ENCODE measurements at regions not wholly inside any gene's neighbourhood (a gene's known extent, or its start where the extent isn't known, plus 50 kb on each side); places are given as distances from the start of the nearest gene placed in this dataset.

- no peaks in the 10 kb centered on the region for H4K20me1 ChIP-seq (replicated peaks; ENCODE audit: control insufficient read depth, extremely low read depth, insufficient read depth, low read length)
- H3K79me2 ChIP-seq (ENCODE audit: control insufficient read depth, insufficient read depth, low read length) = no peaks in the 10 kb centered on the region
- dilution Hi-C loops (cut with MboI; ENCODE audit: extremely low pct_ligation_motif_present, low sequenced_read_pairs) (no loop called here), intact Hi-C loops (cut with micrococcal nuclease) (no loop called here)
- H3K9me3 ChIP-seq (replicated peaks; ENCODE audit: control insufficient read depth, insufficient read depth, low read length) = no peaks in the 10 kb centered on the region
- no peak overlapping the region for H3K4me2 ChIP-seq (ENCODE audit: insufficient read depth, low read length)
- H3K27ac ChIP-seq (ENCODE audit: insufficient read depth, low read depth, low read length) = no peak overlapping the region
- no peaks in the 10 kb centered on the region for H3K4me1 ChIP-seq (ENCODE audit: control insufficient read depth, extremely low read depth, insufficient read depth, low read length)
- H3K27me3 ChIP-seq (ENCODE audit: control insufficient read depth in 2 of 2, insufficient read depth in 2 of 2, low read length in 2 of 2) = no peaks in the 10 kb centered on the region
- H3K9ac ChIP-seq (replicated peaks; ENCODE audit: extremely low read depth, insufficient read depth, low read length) = no peak overlapping the region
- ChIA-PET POLR2A (no interaction called here), CTCF (no interaction called here)
- TF ChIP-seq EZH2 (IDR thresholded peaks at IDR 0.05; ENCODE audit: borderline replicate concordance, low read depth, low read length, severe bottlenecking) = peak; percentile 31
- no peak for TF ChIP-seq GATA2 (IDR thresholded peaks at IDR 0.05; ENCODE audit: insufficient read depth, insufficient read length, low read depth, low read length)
- no peak overlapping the region for H2AFZ ChIP-seq (ENCODE audit: low read depth, low read length)
- no peaks in the 10 kb centered on the region for H3K36me3 ChIP-seq (ENCODE audit: control insufficient read depth in 2 of 2, extremely low read depth in 1 of 2, insufficient read depth in 2 of 2, low read length in 2 of 2)
- FAIRE-seq = no peak
- no peaks in the 10 kb centered on the region for H3K9me1 ChIP-seq (replicated peaks; ENCODE audit: control insufficient read depth, extremely low read depth, insufficient read depth, low read length)
- no peak for DNase-seq (ENCODE audit: low read depth, low spot score)
- BruUV-seq (replicated peaks) = no TSS peak
- no peak overlapping the region for H3K4me3 ChIP-seq (replicated peaks in 1 of 3; ENCODE audit: insufficient read depth in 1 of 3, low read depth in 1 of 3, low read length in 3 of 3)
These were observed 90.7 kb downstream of the UNCX start for GRCh38 chr7:1323178-1324027.

GRCh38 chr7:1324028-1324900, 91.6 kb downstream of the UNCX start:
- Histone ChIP-seq H3K9ac (replicated peaks; ENCODE audit: extremely low read depth, insufficient read depth, low read length) (no peak overlapping the region), H3K27ac (ENCODE audit: insufficient read depth, low read depth, low read length) (no peak overlapping the region), H3K79me2 (ENCODE audit: control insufficient read depth, insufficient read depth, low read length) (no peaks in the 10 kb centered on the region), H3K27me3 (ENCODE audit: control insufficient read depth in 2 of 2, insufficient read depth in 2 of 2, low read length in 2 of 2) (no peaks in the 10 kb centered on the region), H3K9me3 (replicated peaks; ENCODE audit: control insufficient read depth, insufficient read depth, low read length) (no peaks in the 10 kb centered on the region), H4K20me1 (replicated peaks; ENCODE audit: control insufficient read depth, extremely low read depth, insufficient read depth, low read length) (no peaks in the 10 kb centered on the region), H3K36me3 (ENCODE audit: control insufficient read depth in 2 of 2, extremely low read depth in 1 of 2, insufficient read depth in 2 of 2, low read length in 2 of 2) (no peaks in the 10 kb centered on the region), H3K4me3 (replicated peaks in 1 of 3; ENCODE audit: insufficient read depth in 1 of 3, low read depth in 1 of 3, low read length in 3 of 3) (no peak overlapping the region), H3K9me1 (replicated peaks; ENCODE audit: control insufficient read depth, extremely low read depth, insufficient read depth, low read length) (no peaks in the 10 kb centered on the region), H2AFZ (ENCODE audit: low read depth, low read length) (no peak overlapping the region), H3K4me2 (ENCODE audit: insufficient read depth, low read length) (no peak overlapping the region), H3K4me1 (ENCODE audit: control insufficient read depth, extremely low read depth, insufficient read depth, low read length) (no peaks in the 10 kb centered on the region)
- CTCF ChIA-PET = no interaction called here
- POLR2A ChIA-PET = no interaction called here
- DNase-seq (ENCODE audit: low read depth, low spot score) (peak; percentile 4), FAIRE-seq (no peak)
- dilution Hi-C loops (cut with MboI; ENCODE audit: extremely low pct_ligation_motif_present, low sequenced_read_pairs) (no loop called here), intact Hi-C loops (cut with micrococcal nuclease) (no loop called here)
- no peak for TF ChIP-seq MAX (IDR thresholded peaks at IDR 0.05; ENCODE audit: insufficient read depth, insufficient read length)
- no peak for TF ChIP-seq GATA2 (IDR thresholded peaks at IDR 0.05; ENCODE audit: insufficient read depth, insufficient read length, low read depth, low read length)
- no peak for TF ChIP-seq EZH2 (IDR thresholded peaks at IDR 0.05; ENCODE audit: borderline replicate concordance, low read depth, low read length, severe bottlenecking)
- TF ChIP-seq MYC (IDR thresholded peaks at IDR 0.05; ENCODE audit: low read depth, low read length) = no peak
- TF ChIP-seq JUN (IDR thresholded peaks at IDR 0.05; ENCODE audit: borderline replicate concordance, insufficient read depth, insufficient read length, low read depth) = no peak
- TF ChIP-seq POLR2AphosphoS5 (IDR thresholded peaks at IDR 0.05; ENCODE audit: insufficient read depth, low read depth, low read length) = no peak
- TF ChIP-seq FOS (IDR thresholded peaks at IDR 0.05; ENCODE audit: borderline replicate concordance, insufficient read depth, low read length) = no peak
- TF ChIP-seq, protein P1, sequence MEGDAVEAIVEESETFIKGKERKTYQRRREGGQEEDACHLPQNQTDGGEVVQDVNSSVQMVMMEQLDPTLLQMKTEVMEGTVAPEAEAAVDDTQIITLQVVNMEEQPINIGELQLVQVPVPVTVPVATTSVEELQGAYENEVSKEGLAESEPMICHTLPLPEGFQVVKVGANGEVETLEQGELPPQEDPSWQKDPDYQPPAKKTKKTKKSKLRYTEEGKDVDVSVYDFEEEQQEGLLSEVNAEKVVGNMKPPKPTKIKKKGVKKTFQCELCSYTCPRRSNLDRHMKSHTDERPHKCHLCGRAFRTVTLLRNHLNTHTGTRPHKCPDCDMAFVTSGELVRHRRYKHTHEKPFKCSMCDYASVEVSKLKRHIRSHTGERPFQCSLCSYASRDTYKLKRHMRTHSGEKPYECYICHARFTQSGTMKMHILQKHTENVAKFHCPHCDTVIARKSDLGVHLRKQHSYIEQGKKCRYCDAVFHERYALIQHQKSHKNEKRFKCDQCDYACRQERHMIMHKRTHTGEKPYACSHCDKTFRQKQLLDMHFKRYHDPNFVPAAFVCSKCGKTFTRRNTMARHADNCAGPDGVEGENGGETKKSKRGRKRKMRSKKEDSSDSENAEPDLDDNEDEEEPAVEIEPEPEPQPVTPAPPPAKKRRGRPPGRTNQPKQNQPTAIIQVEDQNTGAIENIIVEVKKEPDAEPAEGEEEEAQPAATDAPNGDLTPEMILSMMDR (IDR thresholded peaks at IDR 0.05; ENCODE audit: extremely low read depth in 1 of 2, insufficient read depth in 1 of 2, low read depth in 1 of 2, low read length in 2 of 2) = no peak
- no peak for TF ChIP-seq POLR2A (IDR thresholded peaks at IDR 0.05; ENCODE audit: low read depth, low read length)
- BruUV-seq (replicated peaks) = no TSS peak
